Liver (tissue), 8 donors: ENCODE measurements at regions not wholly inside any gene's neighbourhood (a gene's known extent, or its start where the extent isn't known, plus 50 kb on each side); places are given as distances from the start of the nearest gene placed in this dataset.

Experiments used
- DNase-seq: peaks from one replicate; pipeline ENCODE4 v3.0.0-alpha.2; 2017; ENCODE audit warnings: low spot score
- H3K27ac ChIP-seq, 2 donors: one replicate each; pipeline ENCODE4 v1.7.0; 2013; ENCODE audit warnings: inconsistent platforms in 2 of 2, low read length in 2 of 2, control low read depth in 1 of 2, low read depth in 1 of 2, mild to moderate bottlenecking in 1 of 2
- H3K27me3 ChIP-seq, 4 donors: one replicate each; pipeline versions ENCODE4 v1.6.1 to v1.7.0; 2013; ENCODE audit warnings: low read length in 3 of 4, inconsistent platforms in 1 of 4, mild to moderate bottlenecking in 1 of 4, moderate library complexity in 1 of 4; ENCODE audit not compliant: control insufficient read depth in 4 of 4, insufficient read depth in 4 of 4
- H3K36me3 ChIP-seq, 4 donors: one replicate each; pipeline versions ENCODE4 v1.6.1 to v1.7.0; 2013; ENCODE audit warnings: low read length in 3 of 4, mild to moderate bottlenecking in 3 of 4, low read depth in 1 of 4, moderate library complexity in 1 of 4; ENCODE audit not compliant: control insufficient read depth in 4 of 4, insufficient read depth in 3 of 4
- H3K4me1 ChIP-seq, 4 donors: one replicate each; pipeline versions ENCODE4 v1.6.1 to v1.7.0; 2013; ENCODE audit warnings: low read length in 3 of 4, mild to moderate bottlenecking in 3 of 4, moderate library complexity in 1 of 4; ENCODE audit not compliant: control insufficient read depth in 4 of 4, insufficient read depth in 4 of 4
- H3K4me3 ChIP-seq, 3 donors: one replicate each; pipeline versions ENCODE4 v1.6.1 to v1.7.0; 2013; ENCODE audit warnings: low read length in 3 of 3, control low read depth in 1 of 3, low read depth in 1 of 3, mild to moderate bottlenecking in 1 of 3
- H3K9ac ChIP-seq, 2 donors: one replicate each; pipeline ENCODE4 v1.7.0; 2013; ENCODE audit warnings: low read length in 2 of 2, mild to moderate bottlenecking in 2 of 2, moderate library complexity in 2 of 2, control low read depth in 1 of 2, low read depth in 1 of 2
- H3K9me3 ChIP-seq, 4 donors: one replicate each; pipeline versions ENCODE4 v1.6.1 to v1.7.0; 2013; ENCODE audit warnings: low read length in 3 of 4; ENCODE audit not compliant: control insufficient read depth in 4 of 4
- FOXA1 ChIP-seq: IDR thresholded peaks from 2 replicates; pipeline ENCODE4 v1.6.1; 2016; ENCODE audit warnings: antibody characterized with exemption
- FOXA2 ChIP-seq: IDR thresholded peaks from 2 replicates; pipeline ENCODE4 v1.6.1; 2016; ENCODE audit warnings: antibody characterized with exemption
- GABPA ChIP-seq, 2 donors: IDR thresholded peaks in 1 of 2; conservative IDR thresholded peaks in 1 of 2; 2 replicates each; pipeline ENCODE4 v1.6.1; 2016; ENCODE audit warnings: antibody characterized with exemption in 2 of 2, mild to moderate bottlenecking in 1 of 2, moderate library complexity in 1 of 2
- HNF4G ChIP-seq: IDR thresholded peaks from 2 replicates; pipeline ENCODE4 v1.6.1; 2016; ENCODE audit warnings: antibody characterized with exemption
- JUND ChIP-seq, 2 donors: IDR thresholded peaks; 2 replicates each; pipeline ENCODE4 v1.6.1; 2016; ENCODE audit warnings: antibody characterized with exemption in 2 of 2
- NR2F2 ChIP-seq: IDR thresholded peaks from 2 replicates; pipeline ENCODE4 v1.6.1; 2016; ENCODE audit warnings: antibody characterized with exemption
- RAD21 ChIP-seq, 2 donors: IDR thresholded peaks; 2 replicates each; pipeline ENCODE4 v1.6.1; 2016; ENCODE audit warnings: antibody characterized with exemption in 2 of 2, mild to moderate bottlenecking in 2 of 2
- RXRA ChIP-seq, 2 donors: IDR thresholded peaks; 2 replicates each; pipeline ENCODE4 v1.6.1; 2017 to 2018; ENCODE audit warnings: antibody characterized with exemption in 2 of 2, mild to moderate bottlenecking in 1 of 2
- SP1 ChIP-seq: IDR thresholded peaks from 2 replicates; pipeline ENCODE4 v1.6.1; 2018; ENCODE audit warnings: antibody characterized with exemption, mild to moderate bottlenecking
- YY1 ChIP-seq: IDR thresholded peaks from 2 replicates; pipeline ENCODE4 v1.6.1; 2016; ENCODE audit warnings: antibody characterized with exemption, mild to moderate bottlenecking
- WGBS: extraction: QIAGEN DNeasy Blood & Tissue Kit; methylation state at CpG from one replicate; pipeline ENCODE4 v1.1.7; 2013; 5-methylcytosine and 5-hydroxymethylcytosine counted together
- TF ChIP-seq, protein P1 (sequence below): IDR thresholded peaks from 2 replicates; pipeline ENCODE4 v1.6.1; 2016; ENCODE audit warnings: antibody characterized with exemption
- TF ChIP-seq, protein P2 (sequence below): IDR thresholded peaks from 2 replicates; pipeline ENCODE4 v1.6.1; 2016; ENCODE audit warnings: antibody characterized with exemption
- TF ChIP-seq, protein P3 (sequence below): fragments of 150-350 bp; IDR thresholded peaks from 2 replicates; pipeline ENCODE4 v1.5.1; 2017; ENCODE audit warnings: improper control_type of control experiment, low read depth, low read length; ENCODE audit not compliant: missing input control
- TF ChIP-seq, protein P4 (sequence below): IDR thresholded peaks from 2 replicates; pipeline ENCODE4 v1.6.1; 2016; ENCODE audit warnings: antibody characterized with exemption, mild to moderate bottlenecking
- donor health status: healthy.
- donor health status: healthy.
- donor health status: healthy.
- donor health status: healthy.
- donor health status: healthy.

DNA sequence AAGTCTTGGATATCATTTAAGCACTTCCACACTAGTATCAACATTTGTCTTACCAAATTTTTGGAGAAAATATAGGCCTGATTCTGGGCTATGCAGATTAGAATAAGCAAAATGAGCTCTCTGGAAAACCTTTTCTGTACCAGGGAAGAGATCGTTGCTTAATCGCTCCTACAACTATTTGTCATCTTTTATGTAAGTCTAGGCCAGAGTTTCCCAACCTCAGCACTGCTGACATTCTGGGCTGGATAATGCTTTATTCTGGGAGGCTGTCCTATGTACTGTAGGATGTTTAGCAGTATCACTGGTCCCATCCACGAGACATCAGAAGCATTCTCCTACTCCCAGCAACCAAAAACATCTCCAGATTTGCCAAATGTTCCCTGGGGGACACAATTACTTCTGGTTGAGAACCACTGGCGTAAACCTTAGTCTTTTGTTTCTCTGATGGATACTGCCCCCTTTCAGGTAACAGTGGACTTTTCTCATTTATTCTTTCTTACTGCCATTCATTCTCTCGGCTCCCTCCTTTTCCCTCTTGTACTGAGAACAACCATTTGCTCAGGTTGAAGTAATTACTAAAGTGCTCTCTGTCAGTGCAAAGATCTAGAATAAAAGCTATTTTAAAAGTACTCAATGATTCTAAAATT is 316.9 kb upstream of the E2F7 start:
- 76% methylated on average over 5 of the region's 5 CpGs for WGBS
- no peak overlapping the region for H3K9ac ChIP-seq
- H3K36me3 ChIP-seq = no peaks in the 10 kb centered on the region
- DNase-seq = no peak
- no peaks in the 10 kb centered on the region for H3K9me3 ChIP-seq
- H3K4me3 ChIP-seq = no peak overlapping the region
- no peaks in the 10 kb centered on the region for H3K4me1 ChIP-seq
- no peak overlapping the region for H3K27ac ChIP-seq
- no peaks in the 10 kb centered on the region for H3K27me3 ChIP-seq
- no peak for TF ChIP-seq HNF4G
- TF ChIP-seq FOXA1 = no peak

DNA sequence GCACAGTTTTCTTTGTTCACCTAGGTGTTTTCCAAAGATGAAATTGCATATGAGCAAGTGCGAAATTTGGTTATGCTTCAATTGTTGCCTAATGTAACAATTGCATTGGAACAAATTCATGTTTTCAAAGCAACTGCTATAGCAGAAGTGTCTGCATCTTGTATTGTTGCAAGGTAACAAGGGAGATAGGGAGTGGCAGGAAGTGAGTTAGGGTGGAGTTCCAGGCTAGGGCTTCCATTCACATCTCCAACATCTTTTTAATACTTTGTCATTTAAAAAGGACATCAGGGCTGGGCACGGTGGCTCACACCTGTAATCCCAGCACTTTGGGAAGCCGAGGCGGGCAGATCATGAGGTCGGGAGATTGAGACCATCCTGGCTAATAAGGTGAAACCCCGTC is 312.3 kb upstream of the E2F7 start:
- TF ChIP-seq, protein P1, sequence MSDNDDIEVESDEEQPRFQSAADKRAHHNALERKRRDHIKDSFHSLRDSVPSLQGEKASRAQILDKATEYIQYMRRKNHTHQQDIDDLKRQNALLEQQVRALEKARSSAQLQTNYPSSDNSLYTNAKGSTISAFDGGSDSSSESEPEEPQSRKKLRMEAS = no peak
- TF ChIP-seq YY1 = no peak
- TF ChIP-seq JUND (IDR thresholded peaks at IDR 0.05) = no peak
- TF ChIP-seq, protein P2, sequence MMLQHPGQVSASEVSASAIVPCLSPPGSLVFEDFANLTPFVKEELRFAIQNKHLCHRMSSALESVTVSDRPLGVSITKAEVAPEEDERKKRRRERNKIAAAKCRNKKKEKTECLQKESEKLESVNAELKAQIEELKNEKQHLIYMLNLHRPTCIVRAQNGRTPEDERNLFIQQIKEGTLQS = no peak
- no peak for TF ChIP-seq FOXA2
- no peak for TF ChIP-seq GABPA (IDR thresholded peaks at IDR 0.05 in 1 of 2, conservative IDR thresholded peaks at IDR 0.05 in 1 of 2)
- TF ChIP-seq RAD21 (IDR thresholded peaks at IDR 0.05) = no peak
- TF ChIP-seq, protein P3, sequence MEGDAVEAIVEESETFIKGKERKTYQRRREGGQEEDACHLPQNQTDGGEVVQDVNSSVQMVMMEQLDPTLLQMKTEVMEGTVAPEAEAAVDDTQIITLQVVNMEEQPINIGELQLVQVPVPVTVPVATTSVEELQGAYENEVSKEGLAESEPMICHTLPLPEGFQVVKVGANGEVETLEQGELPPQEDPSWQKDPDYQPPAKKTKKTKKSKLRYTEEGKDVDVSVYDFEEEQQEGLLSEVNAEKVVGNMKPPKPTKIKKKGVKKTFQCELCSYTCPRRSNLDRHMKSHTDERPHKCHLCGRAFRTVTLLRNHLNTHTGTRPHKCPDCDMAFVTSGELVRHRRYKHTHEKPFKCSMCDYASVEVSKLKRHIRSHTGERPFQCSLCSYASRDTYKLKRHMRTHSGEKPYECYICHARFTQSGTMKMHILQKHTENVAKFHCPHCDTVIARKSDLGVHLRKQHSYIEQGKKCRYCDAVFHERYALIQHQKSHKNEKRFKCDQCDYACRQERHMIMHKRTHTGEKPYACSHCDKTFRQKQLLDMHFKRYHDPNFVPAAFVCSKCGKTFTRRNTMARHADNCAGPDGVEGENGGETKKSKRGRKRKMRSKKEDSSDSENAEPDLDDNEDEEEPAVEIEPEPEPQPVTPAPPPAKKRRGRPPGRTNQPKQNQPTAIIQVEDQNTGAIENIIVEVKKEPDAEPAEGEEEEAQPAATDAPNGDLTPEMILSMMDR = no peak
- TF ChIP-seq SP1 = no peak
- TF ChIP-seq, protein P4, sequence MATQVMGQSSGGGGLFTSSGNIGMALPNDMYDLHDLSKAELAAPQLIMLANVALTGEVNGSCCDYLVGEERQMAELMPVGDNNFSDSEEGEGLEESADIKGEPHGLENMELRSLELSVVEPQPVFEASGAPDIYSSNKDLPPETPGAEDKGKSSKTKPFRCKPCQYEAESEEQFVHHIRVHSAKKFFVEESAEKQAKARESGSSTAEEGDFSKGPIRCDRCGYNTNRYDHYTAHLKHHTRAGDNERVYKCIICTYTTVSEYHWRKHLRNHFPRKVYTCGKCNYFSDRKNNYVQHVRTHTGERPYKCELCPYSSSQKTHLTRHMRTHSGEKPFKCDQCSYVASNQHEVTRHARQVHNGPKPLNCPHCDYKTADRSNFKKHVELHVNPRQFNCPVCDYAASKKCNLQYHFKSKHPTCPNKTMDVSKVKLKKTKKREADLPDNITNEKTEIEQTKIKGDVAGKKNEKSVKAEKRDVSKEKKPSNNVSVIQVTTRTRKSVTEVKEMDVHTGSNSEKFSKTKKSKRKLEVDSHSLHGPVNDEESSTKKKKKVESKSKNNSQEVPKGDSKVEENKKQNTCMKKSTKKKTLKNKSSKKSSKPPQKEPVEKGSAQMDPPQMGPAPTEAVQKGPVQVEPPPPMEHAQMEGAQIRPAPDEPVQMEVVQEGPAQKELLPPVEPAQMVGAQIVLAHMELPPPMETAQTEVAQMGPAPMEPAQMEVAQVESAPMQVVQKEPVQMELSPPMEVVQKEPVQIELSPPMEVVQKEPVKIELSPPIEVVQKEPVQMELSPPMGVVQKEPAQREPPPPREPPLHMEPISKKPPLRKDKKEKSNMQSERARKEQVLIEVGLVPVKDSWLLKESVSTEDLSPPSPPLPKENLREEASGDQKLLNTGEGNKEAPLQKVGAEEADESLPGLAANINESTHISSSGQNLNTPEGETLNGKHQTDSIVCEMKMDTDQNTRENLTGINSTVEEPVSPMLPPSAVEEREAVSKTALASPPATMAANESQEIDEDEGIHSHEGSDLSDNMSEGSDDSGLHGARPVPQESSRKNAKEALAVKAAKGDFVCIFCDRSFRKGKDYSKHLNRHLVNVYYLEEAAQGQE = no peak
- TF ChIP-seq NR2F2 = no peak
- no peak for TF ChIP-seq RXRA (IDR thresholded peaks at IDR 0.05)
- 93% methylated on average over 6 of the region's 6 CpGs for WGBS
- H3K27ac ChIP-seq = no peak overlapping the region

More for the DNA sequence above, 312.3 kb upstream of the E2F7 start:
- Histone ChIP-seq H3K4me1 (no peaks in the 10 kb centered on the region), H3K4me3 (no peak overlapping the region), H3K9me3 (no peaks in the 10 kb centered on the region), H3K27me3 (no peaks in the 10 kb centered on the region), H3K36me3 (no peaks in the 10 kb centered on the region), H3K9ac (no peak overlapping the region)
- no peak for DNase-seq
